H9 (cell line): ENCODE measurements at regions not wholly inside any gene's neighbourhood (a gene's known extent, or its start where the extent isn't known, plus 50 kb on each side); places are given as distances from the start of the nearest gene placed in this dataset.

Experiments used
- DNase-seq: peaks from one replicate; pipeline ENCODE4 v3.0.0-alpha.2; 2017
- H2AFZ ChIP-seq: one replicate; pipeline ENCODE4 v1.6.1; 2013; ENCODE audit warnings: mild to moderate bottlenecking, low read length, control low read depth, moderate library complexity
- H2AK5ac ChIP-seq: 2 replicates; pipeline ENCODE4 v1.6.1; 2013; ENCODE audit warnings: low read length, control low read depth, mixed read lengths; ENCODE audit not compliant: insufficient read length
- H2BK120ac ChIP-seq: one replicate; pipeline ENCODE4 v1.6.1; 2013; ENCODE audit warnings: low read depth, mild to moderate bottlenecking, low read length, control low read depth, inconsistent platforms; ENCODE audit not compliant: poor library complexity, severe bottlenecking
- H2BK12ac ChIP-seq: 2 replicates; pipeline ENCODE4 v1.6.1; 2013; ENCODE audit warnings: low read length, control low read depth, mixed read lengths, low read depth; ENCODE audit not compliant: insufficient read length
- H2BK15ac ChIP-seq: 2 replicates; pipeline ENCODE4 v1.6.1; 2013; ENCODE audit warnings: low read depth, low read length, control low read depth
- H2BK20ac ChIP-seq: one replicate; pipeline ENCODE4 v1.6.1; 2013; ENCODE audit warnings: low read depth, mild to moderate bottlenecking, low read length, control low read depth, inconsistent platforms; ENCODE audit not compliant: poor library complexity, severe bottlenecking
- H2BK5ac ChIP-seq: 2 replicates; pipeline ENCODE4 v1.6.1; 2013; ENCODE audit warnings: low read length, control low read depth, mixed read lengths; ENCODE audit not compliant: insufficient read length
- H3K14ac ChIP-seq: 2 replicates; pipeline ENCODE4 v1.6.1; 2013; ENCODE audit warnings: low read length, control low read depth; ENCODE audit not compliant: insufficient read depth
- H3K18ac ChIP-seq: 2 replicates; pipeline ENCODE4 v1.6.1; 2013; ENCODE audit warnings: low read depth, mild to moderate bottlenecking, mixed read lengths, low read length, control low read depth; ENCODE audit not compliant: insufficient read length
- H3K23ac ChIP-seq: 2 replicates; pipeline ENCODE4 v1.6.1; 2013; ENCODE audit warnings: low read length, control low read depth, mixed read lengths, low read depth; ENCODE audit not compliant: insufficient read length
- H3K23me2 ChIP-seq: 2 replicates; pipeline ENCODE4 v1.6.1; 2013; ENCODE audit warnings: low read depth, mild to moderate bottlenecking, mixed read lengths, low read length, control low read depth; ENCODE audit not compliant: insufficient read length, poor library complexity, severe bottlenecking
- H3K27ac ChIP-seq: 2 replicates; pipeline ENCODE4 v1.5.1; 2013; ENCODE audit warnings: low read length, control low read depth, mixed read lengths, low read depth; ENCODE audit not compliant: insufficient read length
- H3K27me3 ChIP-seq: 2 replicates; pipeline ENCODE4 v1.6.1; 2013; ENCODE audit warnings: low read length, control low read depth, inconsistent platforms; ENCODE audit not compliant: insufficient read depth
- H3K4ac ChIP-seq: 2 replicates; pipeline ENCODE4 v1.6.1; 2013; ENCODE audit warnings: low read depth, mild to moderate bottlenecking, control low read depth, inconsistent platforms, low read length, moderate library complexity
- H3K4me1 ChIP-seq: 2 replicates; pipeline ENCODE4 v1.6.1; 2013; ENCODE audit warnings: low read length, control low read depth, inconsistent platforms; ENCODE audit not compliant: insufficient read depth
- H3K4me2 ChIP-seq: 2 replicates; pipeline ENCODE4 v1.6.1; 2013; ENCODE audit warnings: low read length, control low read depth, mixed read lengths; ENCODE audit not compliant: insufficient read length, insufficient read depth
- H3K56ac ChIP-seq: 2 replicates; pipeline ENCODE4 v1.6.1; 2013; ENCODE audit warnings: low read depth, mild to moderate bottlenecking, mixed read lengths, low read length, control low read depth; ENCODE audit not compliant: insufficient read length
- H3K79me1 ChIP-seq: 2 replicates; pipeline ENCODE4 v1.6.1; 2013; ENCODE audit warnings: low read depth, mild to moderate bottlenecking, moderate library complexity, low read length, control low read depth, inconsistent platforms; ENCODE audit not compliant: insufficient read depth, poor library complexity, severe bottlenecking
- H3K79me2 ChIP-seq: 2 replicates; pipeline ENCODE4 v1.6.1; 2013; ENCODE audit warnings: low read length, control low read depth, inconsistent platforms; ENCODE audit not compliant: insufficient read depth
- H3K9ac ChIP-seq: 2 replicates; pipeline ENCODE4 v1.6.1; 2013; ENCODE audit warnings: low read length, control low read depth, mixed read lengths; ENCODE audit not compliant: insufficient read length; ENCODE audit errors: extremely low read depth
- H3K9me3 ChIP-seq: one replicate; pipeline ENCODE4 v1.6.1; 2013; ENCODE audit warnings: low read depth, low read length, inconsistent platforms; ENCODE audit not compliant: control insufficient read depth
- H3T11ph ChIP-seq: one replicate; pipeline ENCODE4 v1.6.1; 2013; ENCODE audit warnings: mild to moderate bottlenecking, low read length, control low read depth, inconsistent platforms
- H4K20me1 ChIP-seq: one replicate; pipeline ENCODE4 v1.6.1; 2013; ENCODE audit not compliant: control insufficient read depth, insufficient read length, insufficient read depth
- H4K5ac ChIP-seq: 2 replicates; pipeline ENCODE4 v1.6.1; 2013; ENCODE audit warnings: low read depth, mild to moderate bottlenecking, mixed read lengths, low read length, control low read depth; ENCODE audit not compliant: insufficient read length
- H4K8ac ChIP-seq: replicated peaks from 2 replicates; pipeline ENCODE4 v1.6.1; 2013; ENCODE audit warnings: low read length, control low read depth, mixed read lengths, low read depth; ENCODE audit not compliant: insufficient read length
- H4K91ac ChIP-seq: 2 replicates; pipeline ENCODE4 v1.6.1; 2013; ENCODE audit warnings: low read depth, mild to moderate bottlenecking, moderate library complexity, mixed read lengths, low read length, control low read depth; ENCODE audit not compliant: insufficient read length
- H3K27ac Mint-ChIP-seq, 3 experiments: 2 replicates in 2 of 3; 3 replicates in 1 of 3; pipeline ENCODE4 v1.8.0; 2020 to 2021; ENCODE audit warnings: mixed read lengths in 3 of 3, mild to moderate bottlenecking in 1 of 3, moderate library complexity in 1 of 3
- H3K27me3 Mint-ChIP-seq: 2 replicates; pipeline ENCODE4 v1.8.0; 2021; ENCODE audit warnings: low read depth, mild to moderate bottlenecking, moderate library complexity, mixed read lengths
- H3K36me3 Mint-ChIP-seq, 3 experiments: 2 replicates in 2 of 3; 3 replicates in 1 of 3; pipeline ENCODE4 v1.8.0; 2020 to 2021; ENCODE audit warnings: low read depth in 3 of 3, mixed read lengths in 3 of 3; ENCODE audit not compliant: insufficient read depth in 1 of 3
- H3K4me1 Mint-ChIP-seq, 2 experiments: 2 replicates each; pipeline ENCODE4 v1.8.0; 2020; ENCODE audit warnings: mixed read lengths in 2 of 2
- H3K4me3 Mint-ChIP-seq, 2 experiments: 2 replicates in 1 of 2; 3 replicates in 1 of 2; pipeline ENCODE4 v1.8.0; 2020 to 2021; ENCODE audit warnings: mild to moderate bottlenecking in 2 of 2, mixed read lengths in 2 of 2, moderate library complexity in 1 of 2
- H3K9me3 Mint-ChIP-seq, 2 experiments: 2 replicates in 1 of 2; 3 replicates in 1 of 2; pipeline ENCODE4 v1.8.0; 2020; ENCODE audit warnings: mild to moderate bottlenecking in 2 of 2, mixed read lengths in 2 of 2, moderate library complexity in 1 of 2
- CTCF ChIP-seq: fragments of 200-600 bp; sonication (generic); conservative IDR thresholded peaks from 3 replicates; pipeline ENCODE4 v1.8.0; 2021; ENCODE audit warnings: antibody characterized with exemption, mild to moderate bottlenecking
- WGBS: extraction: QIAGEN DNeasy Blood & Tissue Kit; methylation state at CpG from one replicate; pipeline ENCODE4 v1.1.7; 2013; ENCODE audit warnings: missing lambda C conversion rate, low lambda C conversion rate, mixed read lengths; ENCODE audit not compliant: insufficient read length; ENCODE audit errors: extremely low coverage; 5-methylcytosine and 5-hydroxymethylcytosine counted together

GRCh38 chr12:102629262-102629888 lies 149.0 kb upstream of the IGF1 start:
- Histone ChIP-seq H3K4ac (no peak overlapping the region), H3K4me2 (no peak overlapping the region), H3K9me3 (no peaks in the 10 kb centered on the region), H4K8ac (no peak overlapping the region), H3K23me2 (no peaks in the 10 kb centered on the region), H3K27me3 (no peaks in the 10 kb centered on the region), H3T11ph (no peak overlapping the region), H2AK5ac (no peak overlapping the region), H4K5ac (no peak overlapping the region), H3K4me1 (no peaks in the 10 kb centered on the region), H3K79me2 (no peaks in the 10 kb centered on the region), H2BK15ac (no peak overlapping the region), H2BK12ac (no peak overlapping the region), H3K23ac (no peak overlapping the region), H3K56ac (no peak overlapping the region), H4K20me1 (no peaks in the 10 kb centered on the region), H2BK20ac (no peak overlapping the region), H3K9ac (no peak overlapping the region), H2BK120ac (no peak overlapping the region), H3K79me1 (no peaks in the 10 kb centered on the region), H3K27ac (no peak overlapping the region), H2AFZ (no peak overlapping the region), H4K91ac (no peak overlapping the region), H3K18ac (no peak overlapping the region), H2BK5ac (no peak overlapping the region), H3K14ac (no peak overlapping the region)
- peaks cover 14 to 16% of the 10 kb centered on the region in 2 experiments for H3K9me3 Mint-ChIP-seq
- DNase-seq, result no peak
- no peaks in the 10 kb centered on the region for H3K4me1 Mint-ChIP-seq
- no peak overlapping the region for H3K4me3 Mint-ChIP-seq
- H3K36me3 Mint-ChIP-seq, result peaks cover 7 to 20% (median 14%) of the 10 kb centered on the region in 3 experiments
- TF ChIP-seq CTCF, result no peak
- no CpG with 5 or more reads among the region's 1 CpG for WGBS
- H3K27ac Mint-ChIP-seq, result no peak overlapping the region
- H3K27me3 Mint-ChIP-seq, result no peaks in the 10 kb centered on the region
